K562 (cell line): ENCODE measurements at regions not wholly inside any gene's neighbourhood (a gene's known extent, or its start where the extent isn't known, plus 50 kb on each side); places are given as distances from the start of the nearest gene placed in this dataset.

ENCODE experiments used
- ATAC-seq: fragments of 200-7000 bp; cut with Tn5 transposase; 3 replicates; pipeline ENCODE4 v1.9.1; 2020; ENCODE audit warnings: moderate library complexity
- BruUV-seq: library from RNA; stranded (reverse); fragments of 400-500 nt; replicated peaks from 2 replicates; lab custom pipeline; 2021; lab: Mats Ljungman, UMichigan
- CTCF ChIA-PET: fragments of 300-600 bp; formaldehyde crosslinking; extraction: SDS; loops from one replicate; lab custom pipeline; 2021; ENCODE audit warnings: low intra/inter-chr PET ratio; lab: Yijun Ruan, JAX
- POLR2A ChIA-PET: fragments of 300-600, 350-650 bp; sonication (Branson Sonifier 250); formaldehyde crosslinking; extraction: SDS; loops from one replicate; lab custom pipeline; 2021; ENCODE audit warnings: antibody characterized with exemption, inconsistent platforms; lab: Yijun Ruan, JAX
- DNase-seq, 4 experiments: peaks; one replicate each; pipeline versions ENCODE4 v3.0.0 to v3.0.0-alpha.2; 2011 to 2018; ENCODE audit warnings: low spot score in 3 of 4, mixed read lengths in 3 of 4; ENCODE audit errors: extremely low read depth in 1 of 4
- FAIRE-seq: peaks from 2 replicates; lab custom pipeline; 2011; peaks lifted over from hg19 to GRCh38; lab: Jason Lieb, UNC
- H2AFZ ChIP-seq: 2 replicates; pipeline ENCODE4 v1.6.0; 2011; ENCODE audit warnings: low read depth, low read length, control low read depth, inconsistent platforms
- H3K27ac ChIP-seq: fragments of 200-600 bp; 3 replicates; pipeline ENCODE4 v1.8.0; 2011; ENCODE audit warnings: low read depth, mild to moderate bottlenecking, control low read depth, inconsistent platforms, low read length, moderate library complexity, mixed read lengths; ENCODE audit errors: extremely low read depth
- H3K27me3 ChIP-seq, 2 experiments: fragments of 300-600 bp in 1 of 2; 2 replicates in 1 of 2; 3 replicates in 1 of 2; pipeline versions ENCODE4 v1.6.0 to v1.8.0; 2011; ENCODE audit warnings: inconsistent platforms in 2 of 2, low read length in 2 of 2, mild to moderate bottlenecking in 1 of 2, mixed read lengths in 1 of 2, moderate library complexity in 1 of 2; ENCODE audit not compliant: control insufficient read depth in 2 of 2, insufficient read depth in 2 of 2
- H3K36me3 ChIP-seq: fragments of 300-600 bp; 3 replicates; pipeline ENCODE4 v1.8.0; 2011; ENCODE audit warnings: mild to moderate bottlenecking, low read length, inconsistent platforms; ENCODE audit not compliant: control insufficient read depth, insufficient read depth
- H3K4me1 ChIP-seq, 2 experiments: fragments of 200-600 bp in 1 of 2; replicated peaks in 1 of 2; 2 replicates in 1 of 2; 3 replicates in 1 of 2; pipeline versions ENCODE4 v1.5.1 to v1.8.0; 2011; ENCODE audit warnings: inconsistent platforms in 2 of 2, low read length in 2 of 2, mild to moderate bottlenecking in 1 of 2, mixed read lengths in 1 of 2, moderate library complexity in 1 of 2; ENCODE audit not compliant: control insufficient read depth in 2 of 2, insufficient read depth in 2 of 2
- H3K4me2 ChIP-seq: 2 replicates; pipeline ENCODE4 v1.6.1; 2011; ENCODE audit warnings: low read length, control low read depth, inconsistent platforms, mixed read lengths; ENCODE audit not compliant: insufficient read depth
- H3K4me3 ChIP-seq: fragments of 200-600 bp; sonication (generic), shearing (Covaris generic); 2 replicates; pipeline ENCODE4 v1.5.1; 2016; ENCODE audit warnings: control low read depth, inconsistent platforms
- H3K79me2 ChIP-seq: fragments of 200-600 bp; 3 replicates; pipeline ENCODE4 v1.8.0; 2011; ENCODE audit warnings: low read length, inconsistent platforms; ENCODE audit not compliant: control insufficient read depth, insufficient read depth
- H3K9ac ChIP-seq, 2 experiments: 2 replicates each; pipeline versions ENCODE4 v1.6.0 to v1.6.1; 2011; ENCODE audit warnings: low read depth in 2 of 2, low read length in 2 of 2, control low read depth in 1 of 2, inconsistent platforms in 1 of 2, mild to moderate bottlenecking in 1 of 2, mixed read lengths in 1 of 2; ENCODE audit not compliant: insufficient read depth in 1 of 2
- H3K9me1 ChIP-seq: one replicate; pipeline ENCODE4 v1.6.0; 2011; ENCODE audit warnings: inconsistent platforms, mild to moderate bottlenecking, low read length, moderate library complexity; ENCODE audit not compliant: control insufficient read depth, insufficient read depth
- H3K9me3 ChIP-seq: replicated peaks from 2 replicates; pipeline ENCODE4 v1.5.1; 2011; ENCODE audit warnings: low read depth, low read length, inconsistent platforms; ENCODE audit not compliant: control insufficient read depth, insufficient read depth
- H4K20me1 ChIP-seq: replicated peaks from 2 replicates; pipeline ENCODE4 v1.6.1; 2011; ENCODE audit warnings: low read length, inconsistent platforms, mixed read lengths; ENCODE audit not compliant: control insufficient read depth, insufficient read depth
- ELF4 ChIP-seq: fragments of 450-650 bp; formaldehyde crosslinking; IDR thresholded peaks from 2 replicates; pipeline ENCODE4 v1.4.0; 2022; ENCODE audit warnings: missing genetic modification characterization
- GABPB1 ChIP-seq: sonication (generic); formaldehyde crosslinking; IDR thresholded peaks from 2 replicates; pipeline ENCODE4 v1.8.0; 2022; ENCODE audit warnings: mild to moderate bottlenecking, missing genetic modification reagents
- MCM3 ChIP-seq: fragments of 450-650 bp; IDR thresholded peaks from 2 replicates; pipeline ENCODE4 v1.6.1; 2016
- MYC ChIP-seq, 2 experiments: fragments of 250-450 bp in 1 of 2; sonication (Bioruptor Pico) in 1 of 2; IDR thresholded peaks; 2 replicates each; pipeline versions ENCODE4 v1.5.1 to v1.6.1; 2012 to 2021; ENCODE audit warnings: low read depth in 2 of 2, borderline replicate concordance in 1 of 2, improper control_type of control experiment in 1 of 2, low read length in 1 of 2, mild to moderate bottlenecking in 1 of 2, moderate library complexity in 1 of 2
- TAF15 ChIP-seq: fragments of 200-400 bp; formaldehyde crosslinking; IDR thresholded peaks from 2 replicates; pipeline ENCODE4 v1.6.1; 2017; ENCODE audit warnings: mild to moderate bottlenecking, low read depth, low read length, moderate library complexity
- TFE3 ChIP-seq: fragments of 450-650 bp; formaldehyde crosslinking; IDR thresholded peaks from 2 replicates; pipeline ENCODE4 v1.4.0; 2020; ENCODE audit warnings: mild to moderate bottlenecking, mixed read lengths
- WGBS: fragments of 100-300 bp; shearing (Covaris generic); methylation state at CpG from one replicate; pipeline ENCODE4 v1.1.6; 2016; ENCODE audit warnings: low coverage, mixed read lengths; ENCODE audit not compliant: insufficient coverage; ENCODE audit errors: missing lambda C conversion rate; 5-methylcytosine and 5-hydroxymethylcytosine counted together
- in situ Hi-C: fragments of 300-500 bp; cut with MboI; formaldehyde crosslinking; loops from 4 replicates; pipeline ENCODE4 v1.15.0; 2018; ENCODE audit warnings: inconsistent platforms, mixed read lengths
- intact Hi-C: fragments of 100-400 bp; cut with micrococcal nuclease; formaldehyde crosslinking; loops from 2 replicates; pipeline ENCODE4 v1.14.2; 2022

- FAIRE-seq, result no peak
- H2AFZ ChIP-seq, result no peak overlapping the region
- in situ Hi-C loops, result no loop called here
- DNase-seq, result no peak
- TF ChIP-seq ELF4 (CRISPR knock-in tag), result no peak
- TF ChIP-seq MYC (IDR thresholded peaks at IDR 0.05; ENCODE audit: low read depth, low read length), result no peak
- TF ChIP-seq MYC (CRISPR knock-in tag; IDR thresholded peaks at IDR 0.05; ENCODE audit: borderline replicate concordance, low read depth), result no peak
- TF ChIP-seq TAF15, result no peak
- no peak for TF ChIP-seq MCM3
- no peak for TF ChIP-seq GABPB1 (CRISPR knock-in tag)
- TF ChIP-seq TFE3 (CRISPR knock-in tag), result no peak
- TF ChIP-seq, all 486 proteins: peak for 0
- Histone ChIP-seq H4K20me1 (no peaks in the 10 kb centered on the region), H3K79me2 (no peaks in the 10 kb centered on the region), H3K4me3 (no peak overlapping the region), H3K9ac (no peak overlapping the region), H3K27ac (no peak overlapping the region), H3K9me1 (no peaks in the 10 kb centered on the region), H3K9me3 (no peaks in the 10 kb centered on the region), H3K4me2 (no peak overlapping the region), H3K27me3 (peaks cover 0 to 16% of the 10 kb centered on the region in 2 experiments; a peak in 1 of 5 replicates), H3K36me3 (no peaks in the 10 kb centered on the region), H3K4me1 (no peaks in the 10 kb centered on the region)
- ChIA-PET POLR2A (no interaction called here), CTCF (no interaction called here)
- no TSS peak for BruUV-seq
- intact Hi-C loops, result no loop called here
- 2% methylated on average over 10 of the region's 11 CpGs for WGBS
- ATAC-seq, result no peak
Measured at GRCh38 chr15:72936691-72937679, 115.3 kb upstream of the NEO1 start.
